HG03139 (cell line): ENCODE measurements at regions not wholly inside any gene's neighbourhood (a gene's known extent, or its start where the extent isn't known, plus 50 kb on each side); places are given as distances from the start of the nearest gene placed in this dataset.

ENCODE experiments used
- ATAC-seq: cut with Tn5 transposase; IDR thresholded peaks from one replicate; pipeline ENCODE4 v1.9.1; 2021; ENCODE audit not compliant: unreplicated experiment

- ATAC-seq: no peak
Observed at GRCh38 chr4:19455196-19455595, 796.5 kb upstream of the SLIT2 start.

DNA sequence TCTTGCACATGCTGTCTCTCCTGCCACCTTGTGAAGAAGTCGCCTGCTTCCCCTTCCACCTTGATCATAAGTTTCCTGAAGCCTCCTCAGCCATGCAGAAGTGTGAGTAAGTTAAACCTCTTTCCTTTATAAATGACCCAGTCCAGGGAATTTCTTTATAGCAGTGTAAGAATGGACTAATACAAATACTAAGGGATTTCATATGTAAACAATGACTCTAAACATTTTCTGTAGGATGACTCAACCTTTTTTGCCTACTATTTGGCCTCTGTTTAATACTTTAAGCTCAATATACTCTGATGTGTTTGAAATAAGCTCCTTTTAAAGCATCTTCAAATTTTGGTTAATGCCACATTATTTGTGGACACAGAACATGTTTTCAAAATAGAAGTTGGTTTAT is 813.5 kb upstream of the SLIT2 start:
- no peak for ATAC-seq

DNA sequence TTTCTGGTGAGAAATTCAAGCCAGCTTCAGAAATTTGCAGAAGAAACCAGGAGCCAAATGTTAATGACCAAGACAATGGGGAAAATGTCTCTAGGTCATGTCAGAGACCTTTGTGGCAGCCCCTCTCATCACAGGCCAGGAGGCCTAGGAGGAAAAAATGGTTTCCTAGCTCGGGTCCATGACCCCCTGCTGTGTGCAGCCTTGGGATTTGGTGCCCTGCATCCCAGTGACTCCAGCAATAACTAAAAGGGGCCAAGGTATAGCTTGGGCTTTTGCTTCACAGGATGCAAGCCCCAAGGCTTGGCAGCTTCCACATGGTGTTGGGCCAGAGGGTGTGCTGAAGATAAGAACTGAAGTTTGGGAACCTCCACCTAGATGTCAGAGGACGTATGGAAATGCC is 814.7 kb upstream of the SLIT2 start:
- ATAC-seq: no peak

DNA sequence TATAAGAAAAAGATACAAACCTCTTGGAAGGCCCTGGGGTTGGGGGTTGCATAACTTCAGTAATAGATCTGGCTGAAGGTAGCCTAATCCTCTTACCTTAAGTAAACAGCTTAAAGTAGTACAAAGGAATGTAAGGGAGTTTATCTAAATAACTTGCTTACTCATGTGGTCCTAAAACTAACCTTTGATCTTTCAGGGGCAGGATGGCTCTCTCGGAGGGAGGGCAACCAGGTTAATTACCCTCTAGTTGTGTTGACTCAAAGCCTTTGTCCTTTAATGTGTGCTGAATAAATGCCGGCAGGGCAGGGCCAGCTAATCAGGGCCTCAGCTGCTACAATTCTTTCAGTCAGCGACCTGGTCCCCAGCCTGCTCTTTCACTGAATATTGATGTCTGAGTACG is 822.0 kb upstream of the SLIT2 start:
- no peak for ATAC-seq

DNA sequence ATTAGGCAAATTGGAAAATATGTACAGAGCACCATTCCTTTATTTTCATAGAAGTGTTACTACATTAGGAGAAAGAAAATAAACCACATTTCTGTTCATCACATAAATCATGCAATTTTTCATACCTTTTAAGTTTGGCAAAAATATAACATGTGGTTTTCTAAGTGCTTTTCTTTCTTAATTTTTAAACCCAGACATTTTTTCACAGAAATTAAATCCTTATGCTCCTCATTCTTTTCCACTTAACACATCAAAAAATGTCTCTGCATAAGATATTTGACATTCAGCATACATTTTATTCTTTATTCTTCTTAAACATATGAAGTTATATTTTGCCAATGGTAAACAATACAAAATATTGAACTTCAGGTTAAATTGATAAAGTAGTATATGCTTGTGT is 826.6 kb upstream of the SLIT2 start:
- ATAC-seq: no peak

- ATAC-seq: no peak
Observed at GRCh38 chr4:19417256-19417655, 834.4 kb upstream of the SLIT2 start.

GRCh38 chr4:19416146-19416545 is 835.6 kb upstream of the SLIT2 start:
- no peak for ATAC-seq

DNA sequence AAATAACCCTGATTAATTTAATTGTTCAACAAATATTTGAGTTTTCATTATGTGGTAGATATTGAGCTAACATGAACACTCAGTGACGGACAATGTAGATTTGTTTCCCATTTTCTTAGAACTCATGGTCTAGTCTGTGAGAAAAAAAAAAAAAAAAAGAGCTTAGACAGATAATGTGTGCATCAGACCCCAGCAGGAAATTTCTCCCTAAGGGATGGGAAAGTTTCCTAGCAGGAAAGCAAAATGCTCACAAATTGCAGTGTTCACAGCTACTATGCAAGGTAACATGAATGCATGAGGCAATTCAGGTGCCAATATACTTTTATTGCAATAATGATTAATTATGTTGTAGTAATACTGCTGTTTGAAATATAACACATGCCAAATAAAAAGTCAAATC is 843.2 kb upstream of the SLIT2 start:
- ATAC-seq: no peak

GRCh38 chr4:19406789-19407188 is 844.9 kb upstream of the SLIT2 start:
- ATAC-seq: no peak

- no peak for ATAC-seq
Observed at GRCh38 chr4:19403786-19404370, 847.8 kb upstream of the SLIT2 start.

GRCh38 chr4:19402581-19403065 is 849.1 kb upstream of the SLIT2 start:
- ATAC-seq: no peak

DNA sequence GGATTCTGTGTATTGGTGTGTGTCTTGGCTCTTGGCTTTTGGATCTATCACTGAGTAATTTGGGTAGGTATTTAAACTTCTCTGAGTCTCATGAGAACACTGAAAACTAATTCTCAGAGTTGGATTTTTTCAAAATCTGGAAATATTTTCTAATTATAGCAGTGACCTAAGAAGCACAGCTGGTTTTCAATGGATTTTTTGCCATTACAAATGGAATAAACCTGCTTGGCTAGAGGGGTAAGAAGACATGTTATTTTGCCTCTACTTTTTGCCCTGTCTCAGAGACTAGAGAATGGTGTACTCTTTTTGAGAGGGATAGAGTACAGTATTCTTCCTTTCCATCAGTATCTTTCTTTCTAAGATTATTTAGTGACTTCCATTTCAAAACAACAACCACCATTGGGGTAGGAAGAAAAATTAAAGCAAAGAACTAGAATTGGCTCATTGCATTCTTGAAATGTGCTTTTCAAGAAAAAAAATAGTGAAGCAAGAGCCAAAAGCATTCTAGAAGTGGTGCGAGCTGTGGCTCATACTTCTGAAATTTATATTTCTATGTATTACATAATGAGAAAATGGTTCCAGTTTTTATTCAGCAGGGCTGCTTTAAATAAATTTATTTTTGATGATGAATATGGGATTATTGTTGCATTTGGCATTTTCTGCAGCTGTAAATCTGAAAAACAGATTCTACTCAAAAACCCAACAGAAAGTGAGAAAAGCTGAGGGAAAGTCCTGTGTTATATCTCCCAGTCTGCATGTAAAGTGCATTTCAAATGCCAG is 850.2 kb upstream of the SLIT2 start:
- no peak for ATAC-seq

DNA sequence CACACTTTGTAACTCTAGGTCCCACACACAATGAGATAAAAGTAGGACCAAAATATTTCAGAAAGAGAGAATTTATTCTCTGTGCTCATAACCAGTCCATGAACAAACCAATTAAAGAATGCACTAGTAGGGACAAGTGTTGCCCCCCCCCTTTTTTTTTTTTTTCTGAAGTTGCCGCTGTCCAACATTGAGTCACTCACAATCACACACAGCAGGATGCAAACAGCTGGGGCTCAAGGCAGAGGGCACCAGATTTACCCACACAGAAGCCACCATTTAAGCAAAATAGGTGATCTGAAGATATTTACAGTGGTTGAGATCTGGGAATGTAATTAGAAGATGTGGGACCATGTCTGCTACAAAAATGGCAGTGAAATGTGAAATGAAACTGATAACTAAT is 850.9 kb upstream of the SLIT2 start:
- no peak for ATAC-seq

GRCh38 chr4:19399001-19399400 is 852.7 kb upstream of the SLIT2 start:
- no peak for ATAC-seq

DNA sequence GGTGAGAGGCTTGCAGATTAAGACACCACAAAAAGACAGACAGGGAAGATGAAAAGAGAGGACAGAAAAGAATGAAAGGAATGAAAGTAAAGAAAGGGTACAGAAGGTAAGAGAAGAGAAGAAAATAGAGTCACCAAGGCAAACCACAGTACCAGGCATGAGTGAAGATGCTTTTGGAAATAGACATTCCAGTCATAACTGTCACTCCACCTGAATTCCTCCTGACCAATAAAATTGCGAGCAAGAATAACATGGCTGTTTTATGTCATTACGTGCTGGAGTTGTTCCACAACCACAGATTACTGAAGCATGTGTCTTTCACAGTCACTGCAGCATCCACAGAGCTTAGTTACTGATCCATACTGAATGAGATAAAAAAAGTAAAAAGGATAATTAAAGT is 864.9 kb upstream of the SLIT2 start:
- no peak for ATAC-seq

DNA sequence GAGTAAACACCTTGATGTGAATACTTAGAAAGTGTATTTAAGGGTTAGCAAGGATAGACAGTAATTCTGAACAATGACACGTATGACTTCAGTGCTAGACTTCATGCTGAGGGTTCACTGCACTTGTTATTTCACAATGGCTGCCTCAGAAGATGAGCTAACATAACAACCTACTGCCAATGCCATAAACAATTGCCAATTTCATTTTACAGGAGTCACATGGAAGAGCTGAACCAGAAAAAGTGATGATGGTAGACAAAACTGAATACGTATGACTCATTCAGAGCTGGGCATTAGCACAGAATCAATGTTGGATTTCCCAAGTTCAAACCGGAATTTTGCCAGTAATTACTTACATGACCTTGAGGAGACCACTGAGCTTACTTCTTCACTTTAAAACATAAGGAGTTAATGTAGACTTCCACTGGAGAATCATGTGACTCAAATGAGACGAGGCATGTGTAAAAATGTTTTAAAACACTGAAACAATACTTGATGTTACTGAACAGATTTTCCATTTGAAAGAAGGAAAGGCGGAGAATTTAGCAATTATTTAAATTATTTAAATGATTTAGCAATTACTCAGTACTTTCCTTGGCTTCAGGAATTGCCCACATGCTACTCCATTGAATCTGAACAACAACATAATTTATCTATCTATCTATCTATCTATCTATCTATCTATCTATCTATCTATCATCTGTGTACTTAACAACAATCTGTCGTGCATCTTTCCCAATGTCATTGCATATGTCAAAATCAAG is 868.5 kb upstream of the SLIT2 start:
- ATAC-seq: no peak

- ATAC-seq: no peak
Observed at GRCh38 chr4:19381068-19381467, 870.6 kb upstream of the SLIT2 start.

DNA sequence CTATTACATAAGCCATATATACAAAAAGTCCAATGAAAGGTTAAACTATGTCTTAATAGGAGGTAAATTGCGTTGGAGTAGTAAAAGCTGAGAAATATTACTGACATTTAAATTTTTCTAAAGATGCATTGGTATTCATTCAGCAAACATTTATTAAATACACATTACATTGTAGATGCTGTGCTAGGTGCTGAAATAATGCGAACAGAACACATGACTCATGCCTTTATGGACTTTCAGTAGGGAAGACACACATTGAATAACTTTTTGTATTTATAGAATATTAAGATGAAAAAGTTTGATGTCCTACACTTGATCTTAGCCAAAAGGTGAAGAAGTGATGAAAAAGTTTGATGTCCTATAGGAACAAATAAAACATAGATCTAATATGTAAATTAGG is 871.1 kb upstream of the SLIT2 start:
- no peak for ATAC-seq

GRCh38 chr4:19379191-19379708 is 872.5 kb upstream of the SLIT2 start:
- ATAC-seq: no peak

GRCh38 chr4:19375931-19376330 is 875.8 kb upstream of the SLIT2 start:
- ATAC-seq: no peak

- ATAC-seq: no peak
Observed at GRCh38 chr4:19375136-19375804, 876.4 kb upstream of the SLIT2 start.
